ENCODE measurements at regions not wholly inside any gene's neighbourhood (a gene's known extent, or its start where the extent isn't known, plus 50 kb on each side); places are given as distances from the start of the nearest gene placed in this dataset.

- TF ChIP-seq POLR2AphosphoS5 (IDR thresholded peaks at IDR 0.05; ENCODE audit: low read depth, low read length) (no peak), POLR2A (IDR thresholded peaks at IDR 0.05; ENCODE audit: low read depth, low read length) (no peak)
These were observed 94.1 kb upstream of the ADAMTS2 start for GRCh38 chr5:179439181-179439985.
